ENCODE measurements at regions not wholly inside any gene's neighbourhood (a gene's known extent, or its start where the extent isn't known, plus 50 kb on each side); places are given as distances from the start of the nearest gene placed in this dataset.

DNA sequence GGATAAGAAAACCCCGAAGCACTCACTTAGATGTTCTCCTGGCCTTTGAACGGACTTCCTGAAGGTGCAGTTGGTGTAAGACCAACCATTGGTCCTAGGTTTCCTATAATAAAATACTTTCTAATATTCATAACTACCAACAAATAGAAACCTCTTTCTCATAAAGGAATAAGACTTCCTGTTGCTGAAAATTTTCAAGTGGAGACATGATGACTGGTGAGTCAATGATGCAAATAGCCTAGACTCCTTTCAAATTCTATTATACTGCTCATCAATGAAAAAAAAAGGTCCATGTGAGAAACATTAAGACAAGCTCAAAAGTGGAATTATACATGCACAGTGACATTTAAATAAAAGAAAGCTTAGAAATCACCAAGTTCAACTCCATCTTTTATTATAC lies 862.8 kb downstream of the FAM181B start:
- TF ChIP-seq, protein P1, sequence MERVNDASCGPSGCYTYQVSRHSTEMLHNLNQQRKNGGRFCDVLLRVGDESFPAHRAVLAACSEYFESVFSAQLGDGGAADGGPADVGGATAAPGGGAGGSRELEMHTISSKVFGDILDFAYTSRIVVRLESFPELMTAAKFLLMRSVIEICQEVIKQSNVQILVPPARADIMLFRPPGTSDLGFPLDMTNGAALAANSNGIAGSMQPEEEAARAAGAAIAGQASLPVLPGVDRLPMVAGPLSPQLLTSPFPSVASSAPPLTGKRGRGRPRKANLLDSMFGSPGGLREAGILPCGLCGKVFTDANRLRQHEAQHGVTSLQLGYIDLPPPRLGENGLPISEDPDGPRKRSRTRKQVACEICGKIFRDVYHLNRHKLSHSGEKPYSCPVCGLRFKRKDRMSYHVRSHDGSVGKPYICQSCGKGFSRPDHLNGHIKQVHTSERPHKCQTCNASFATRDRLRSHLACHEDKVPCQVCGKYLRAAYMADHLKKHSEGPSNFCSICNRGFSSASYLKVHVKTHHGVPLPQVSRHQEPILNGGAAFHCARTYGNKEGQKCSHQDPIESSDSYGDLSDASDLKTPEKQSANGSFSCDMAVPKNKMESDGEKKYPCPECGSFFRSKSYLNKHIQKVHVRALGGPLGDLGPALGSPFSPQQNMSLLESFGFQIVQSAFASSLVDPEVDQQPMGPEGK (CRISPR knock-in tag; IDR thresholded peaks at IDR 0.05; ENCODE audit: borderline replicate concordance) = no peak
- TF ChIP-seq TOX (CRISPR knock-in tag; IDR thresholded peaks at IDR 0.05; ENCODE audit: borderline replicate concordance) (no peak), ZNF70 (CRISPR knock-in tag; IDR thresholded peaks at IDR 0.05) (no peak), PPARA (CRISPR knock-in tag; IDR thresholded peaks at IDR 0.05; ENCODE audit: borderline replicate concordance) (no peak), RARB (CRISPR knock-in tag; IDR thresholded peaks at IDR 0.05) (no peak)
- TF ChIP-seq, protein P2, sequence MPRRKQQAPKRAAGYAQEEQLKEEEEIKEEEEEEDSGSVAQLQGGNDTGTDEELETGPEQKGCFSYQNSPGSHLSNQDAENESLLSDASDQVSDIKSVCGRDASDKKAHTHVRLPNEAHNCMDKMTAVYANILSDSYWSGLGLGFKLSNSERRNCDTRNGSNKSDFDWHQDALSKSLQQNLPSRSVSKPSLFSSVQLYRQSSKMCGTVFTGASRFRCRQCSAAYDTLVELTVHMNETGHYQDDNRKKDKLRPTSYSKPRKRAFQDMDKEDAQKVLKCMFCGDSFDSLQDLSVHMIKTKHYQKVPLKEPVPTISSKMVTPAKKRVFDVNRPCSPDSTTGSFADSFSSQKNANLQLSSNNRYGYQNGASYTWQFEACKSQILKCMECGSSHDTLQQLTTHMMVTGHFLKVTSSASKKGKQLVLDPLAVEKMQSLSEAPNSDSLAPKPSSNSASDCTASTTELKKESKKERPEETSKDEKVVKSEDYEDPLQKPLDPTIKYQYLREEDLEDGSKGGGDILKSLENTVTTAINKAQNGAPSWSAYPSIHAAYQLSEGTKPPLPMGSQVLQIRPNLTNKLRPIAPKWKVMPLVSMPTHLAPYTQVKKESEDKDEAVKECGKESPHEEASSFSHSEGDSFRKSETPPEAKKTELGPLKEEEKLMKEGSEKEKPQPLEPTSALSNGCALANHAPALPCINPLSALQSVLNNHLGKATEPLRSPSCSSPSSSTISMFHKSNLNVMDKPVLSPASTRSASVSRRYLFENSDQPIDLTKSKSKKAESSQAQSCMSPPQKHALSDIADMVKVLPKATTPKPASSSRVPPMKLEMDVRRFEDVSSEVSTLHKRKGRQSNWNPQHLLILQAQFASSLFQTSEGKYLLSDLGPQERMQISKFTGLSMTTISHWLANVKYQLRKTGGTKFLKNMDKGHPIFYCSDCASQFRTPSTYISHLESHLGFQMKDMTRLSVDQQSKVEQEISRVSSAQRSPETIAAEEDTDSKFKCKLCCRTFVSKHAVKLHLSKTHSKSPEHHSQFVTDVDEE (CRISPR knock-in tag; IDR thresholded peaks at IDR 0.05) = no peak
- TF ChIP-seq, protein P3, sequence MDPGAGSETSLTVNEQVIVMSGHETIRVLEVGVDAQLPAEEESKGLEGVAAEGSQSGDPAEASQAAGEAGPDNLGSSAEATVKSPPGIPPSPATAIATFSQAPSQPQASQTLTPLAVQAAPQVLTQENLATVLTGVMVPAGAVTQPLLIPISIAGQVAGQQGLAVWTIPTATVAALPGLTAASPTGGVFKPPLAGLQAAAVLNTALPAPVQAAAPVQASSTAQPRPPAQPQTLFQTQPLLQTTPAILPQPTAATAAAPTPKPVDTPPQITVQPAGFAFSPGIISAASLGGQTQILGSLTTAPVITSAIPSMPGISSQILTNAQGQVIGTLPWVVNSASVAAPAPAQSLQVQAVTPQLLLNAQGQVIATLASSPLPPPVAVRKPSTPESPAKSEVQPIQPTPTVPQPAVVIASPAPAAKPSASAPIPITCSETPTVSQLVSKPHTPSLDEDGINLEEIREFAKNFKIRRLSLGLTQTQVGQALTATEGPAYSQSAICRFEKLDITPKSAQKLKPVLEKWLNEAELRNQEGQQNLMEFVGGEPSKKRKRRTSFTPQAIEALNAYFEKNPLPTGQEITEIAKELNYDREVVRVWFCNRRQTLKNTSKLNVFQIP (CRISPR knock-in tag; IDR thresholded peaks at IDR 0.05; ENCODE audit: borderline replicate concordance, low read depth) = no peak

All from SK-N-SH treated with all-trans-retinoic acid at 6 μM for 48 hours (cell line).